ENCODE measurements at regions not wholly inside any gene's neighbourhood (a gene's known extent, or its start where the extent isn't known, plus 50 kb on each side); places are given as distances from the start of the nearest gene placed in this dataset.

DNA sequence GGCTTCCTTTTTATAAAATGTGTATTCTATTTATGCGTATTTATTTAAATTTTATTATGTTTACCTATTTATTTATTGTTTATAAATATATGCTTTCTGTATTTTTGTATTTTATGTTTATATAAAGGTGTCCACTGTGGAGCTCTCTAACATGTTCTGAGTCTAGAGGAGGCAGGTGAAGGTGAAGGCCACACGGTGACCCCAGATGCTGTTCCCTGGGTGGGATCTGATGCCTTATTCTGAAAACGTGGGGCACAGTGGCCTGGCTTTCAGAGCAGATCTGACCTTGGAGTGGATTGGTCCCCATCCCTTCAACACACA, 104.7 kb upstream of the SLC7A14 start:
- TF ChIP-seq, protein P1, sequence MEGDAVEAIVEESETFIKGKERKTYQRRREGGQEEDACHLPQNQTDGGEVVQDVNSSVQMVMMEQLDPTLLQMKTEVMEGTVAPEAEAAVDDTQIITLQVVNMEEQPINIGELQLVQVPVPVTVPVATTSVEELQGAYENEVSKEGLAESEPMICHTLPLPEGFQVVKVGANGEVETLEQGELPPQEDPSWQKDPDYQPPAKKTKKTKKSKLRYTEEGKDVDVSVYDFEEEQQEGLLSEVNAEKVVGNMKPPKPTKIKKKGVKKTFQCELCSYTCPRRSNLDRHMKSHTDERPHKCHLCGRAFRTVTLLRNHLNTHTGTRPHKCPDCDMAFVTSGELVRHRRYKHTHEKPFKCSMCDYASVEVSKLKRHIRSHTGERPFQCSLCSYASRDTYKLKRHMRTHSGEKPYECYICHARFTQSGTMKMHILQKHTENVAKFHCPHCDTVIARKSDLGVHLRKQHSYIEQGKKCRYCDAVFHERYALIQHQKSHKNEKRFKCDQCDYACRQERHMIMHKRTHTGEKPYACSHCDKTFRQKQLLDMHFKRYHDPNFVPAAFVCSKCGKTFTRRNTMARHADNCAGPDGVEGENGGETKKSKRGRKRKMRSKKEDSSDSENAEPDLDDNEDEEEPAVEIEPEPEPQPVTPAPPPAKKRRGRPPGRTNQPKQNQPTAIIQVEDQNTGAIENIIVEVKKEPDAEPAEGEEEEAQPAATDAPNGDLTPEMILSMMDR (optimal IDR thresholded peaks at IDR 0.05 in 1 of 3, IDR thresholded peaks at IDR 0.05 in 1 of 3, conservative IDR thresholded peaks at IDR 0.05 in 1 of 3; ENCODE audit: extremely low read depth in 1 of 3, insufficient read depth in 2 of 3, low read length in 3 of 3), result no peak
- TF ChIP-seq EZH2 (IDR thresholded peaks at IDR 0.05; ENCODE audit: low read length), result no peak
